Duodenal mucosa (tissue), 2 donors: ENCODE measurements at regions not wholly inside any gene's neighbourhood (a gene's known extent, or its start where the extent isn't known, plus 50 kb on each side); places are given as distances from the start of the nearest gene placed in this dataset.

Experiments
- H3K27ac ChIP-seq: one replicate; pipeline ENCODE4 v1.7.0; 2013; ENCODE audit warnings: low read depth, low read length
- H3K27me3 ChIP-seq, 2 donors: one replicate each; pipeline ENCODE4 v1.7.0; 2013; ENCODE audit warnings: low read length in 2 of 2, control low read depth in 1 of 2; ENCODE audit not compliant: insufficient read depth in 2 of 2, control insufficient read depth in 1 of 2
- H3K36me3 ChIP-seq, 2 donors: one replicate each; pipeline ENCODE4 v1.7.0; 2013; ENCODE audit warnings: low read length in 2 of 2, control low read depth in 1 of 2; ENCODE audit not compliant: insufficient read depth in 2 of 2, control insufficient read depth in 1 of 2
- H3K4me1 ChIP-seq, 2 donors: one replicate each; pipeline ENCODE4 v1.7.0; 2013; ENCODE audit warnings: low read length in 2 of 2, control low read depth in 1 of 2; ENCODE audit not compliant: insufficient read depth in 2 of 2, control insufficient read depth in 1 of 2
- H3K4me3 ChIP-seq, 2 donors: one replicate each; pipeline ENCODE4 v1.7.0; 2013; ENCODE audit warnings: low read length in 2 of 2, low read depth in 1 of 2
- H3K9ac ChIP-seq, 2 donors: one replicate each; pipeline ENCODE4 v1.7.0; 2013; ENCODE audit warnings: low read length in 2 of 2, low read depth in 1 of 2
- H3K9me3 ChIP-seq, 2 donors: one replicate each; pipeline ENCODE4 v1.7.0; 2013; ENCODE audit warnings: low read length in 2 of 2, control low read depth in 1 of 2; ENCODE audit not compliant: control insufficient read depth in 1 of 2

- no peak overlapping the region for H3K4me3 ChIP-seq
- no peaks in the 10 kb centered on the region for H3K36me3 ChIP-seq
- H3K4me1 ChIP-seq, result peaks cover 3 to 6% of the 10 kb centered on the region in 2 donors
- H3K9me3 ChIP-seq, result no peaks in the 10 kb centered on the region
- H3K27me3 ChIP-seq, result no peaks in the 10 kb centered on the region
- no peak overlapping the region for H3K27ac ChIP-seq
- H3K9ac ChIP-seq, result no peak overlapping the region
Observed at GRCh38 chr5:82351754-82352145, 73.6 kb upstream of the RPS23 start.

- Histone ChIP-seq H3K36me3 (no peaks in the 10 kb centered on the region), H3K9ac (no peak overlapping the region), H3K4me3 (no peak overlapping the region), H3K27ac (no peak overlapping the region), H3K9me3 (no peaks in the 10 kb centered on the region), H3K4me1 (peaks cover 3 to 6% of the 10 kb centered on the region in 2 donors), H3K27me3 (no peaks in the 10 kb centered on the region)
Observed at GRCh38 chr5:82351297-82351696, 73.1 kb upstream of the RPS23 start.

GRCh38 chr5:82349652-82350051, 71.5 kb upstream of the RPS23 start:
- no peaks in the 10 kb centered on the region for H3K36me3 ChIP-seq
- no peak overlapping the region for H3K9ac ChIP-seq
- H3K4me1 ChIP-seq, result peaks cover 3 to 6% of the 10 kb centered on the region in 2 donors
- H3K4me3 ChIP-seq, result no peak overlapping the region
- H3K27me3 ChIP-seq, result no peaks in the 10 kb centered on the region
- no peaks in the 10 kb centered on the region for H3K9me3 ChIP-seq
- no peak overlapping the region for H3K27ac ChIP-seq

GRCh38 chr5:82348784-82349425, 70.8 kb upstream of the RPS23 start:
- H3K9ac ChIP-seq, result no peak overlapping the region
- H3K4me1 ChIP-seq, result peaks cover 3 to 6% of the 10 kb centered on the region in 2 donors
- H3K9me3 ChIP-seq, result no peaks in the 10 kb centered on the region
- no peaks in the 10 kb centered on the region for H3K27me3 ChIP-seq
- no peak overlapping the region for H3K4me3 ChIP-seq
- no peaks in the 10 kb centered on the region for H3K36me3 ChIP-seq
- no peak overlapping the region for H3K27ac ChIP-seq

GRCh38 chr5:82347201-82347865, 69.2 kb upstream of the RPS23 start:
- no peak overlapping the region for H3K4me3 ChIP-seq
- no peak overlapping the region for H3K9ac ChIP-seq
- H3K27me3 ChIP-seq, result no peaks in the 10 kb centered on the region
- H3K27ac ChIP-seq, result no peak overlapping the region
- H3K9me3 ChIP-seq, result no peaks in the 10 kb centered on the region
- H3K36me3 ChIP-seq, result no peaks in the 10 kb centered on the region
- peaks cover 3% of the 10 kb centered on the region in 2 donors for H3K4me1 ChIP-seq

- Histone ChIP-seq H3K4me3 (no peak overlapping the region), H3K9ac (no peak overlapping the region), H3K4me1 (no peaks in the 10 kb centered on the region), H3K9me3 (no peaks in the 10 kb centered on the region), H3K27ac (no peak overlapping the region), H3K27me3 (no peaks in the 10 kb centered on the region), H3K36me3 (no peaks in the 10 kb centered on the region)
Observed at GRCh38 chr5:82346399-82347165, 68.4 kb upstream of the RPS23 start.

GRCh38 chr5:82345108-82345507, 67.0 kb upstream of the RPS23 start:
- H3K4me3 ChIP-seq, result no peak overlapping the region
- H3K27ac ChIP-seq, result no peak overlapping the region
- no peaks in the 10 kb centered on the region for H3K36me3 ChIP-seq
- no peaks in the 10 kb centered on the region for H3K4me1 ChIP-seq
- no peaks in the 10 kb centered on the region for H3K9me3 ChIP-seq
- H3K9ac ChIP-seq, result no peak overlapping the region
- no peaks in the 10 kb centered on the region for H3K27me3 ChIP-seq

GRCh38 chr5:82341325-82341724, 63.2 kb upstream of the RPS23 start:
- peaks cover 0 to 4% of the 10 kb centered on the region in 2 donors for H3K27me3 ChIP-seq
- H3K9me3 ChIP-seq, result no peaks in the 10 kb centered on the region
- H3K36me3 ChIP-seq, result no peaks in the 10 kb centered on the region
- H3K27ac ChIP-seq, result no peak overlapping the region
- H3K9ac ChIP-seq, result no peak overlapping the region
- no peaks in the 10 kb centered on the region for H3K4me1 ChIP-seq
- no peak overlapping the region for H3K4me3 ChIP-seq

DNA sequence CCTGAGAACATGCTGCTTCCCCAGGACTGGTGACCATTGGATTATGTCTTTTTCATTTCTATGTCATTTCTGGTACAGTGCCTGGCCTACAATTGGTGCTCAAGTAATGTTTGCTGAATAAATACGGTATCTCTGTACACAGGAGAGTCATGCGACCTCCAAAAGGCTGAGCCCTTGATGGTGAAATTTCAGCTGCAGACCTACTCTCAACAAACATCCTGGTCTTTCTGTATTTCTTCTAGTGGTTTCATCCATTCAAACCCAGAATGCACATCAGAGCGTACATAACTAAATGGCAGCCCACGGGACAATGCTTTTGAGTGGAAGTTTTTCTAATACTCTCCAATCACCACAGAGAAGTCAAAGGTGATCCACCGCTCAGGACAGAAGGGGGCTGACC, 62.6 kb upstream of the RPS23 start:
- Histone ChIP-seq H3K9ac (no peak overlapping the region), H3K4me3 (no peak overlapping the region), H3K9me3 (no peaks in the 10 kb centered on the region), H3K27ac (no peak overlapping the region), H3K27me3 (peaks cover 0 to 4% of the 10 kb centered on the region in 2 donors), H3K4me1 (no peaks in the 10 kb centered on the region), H3K36me3 (no peaks in the 10 kb centered on the region)

GRCh38 chr5:82339792-82340191, 61.6 kb upstream of the RPS23 start:
- no peaks in the 10 kb centered on the region for H3K36me3 ChIP-seq
- no peaks in the 10 kb centered on the region for H3K4me1 ChIP-seq
- no peaks in the 10 kb centered on the region for H3K9me3 ChIP-seq
- H3K4me3 ChIP-seq, result no peak overlapping the region
- no peak overlapping the region for H3K9ac ChIP-seq
- no peak overlapping the region for H3K27ac ChIP-seq
- peaks cover 0 to 4% of the 10 kb centered on the region in 2 donors for H3K27me3 ChIP-seq
